ENCODE measurements at regions not wholly inside any gene's neighbourhood (a gene's known extent, or its start where the extent isn't known, plus 50 kb on each side); places are given as distances from the start of the nearest gene placed in this dataset.

GRCh38 chr11:76724171-76724768 lies 53.7 kb upstream of the LRRC32 start:
- Histone ChIP-seq H3K9me2 (replicated peaks; ENCODE audit: control insufficient read depth, low read length) (no peaks in the 10 kb centered on the region), H3K4me3 (ENCODE audit: low read length) (no peak overlapping the region), H3K4me2 (ENCODE audit: low read length) (no peak overlapping the region), H3K27me3 (ENCODE audit: control insufficient read depth, low read length) (peaks cover 32% of the 10 kb centered on the region), H3F3A (ENCODE audit: control insufficient read depth, insufficient read depth) (no peaks in the 10 kb centered on the region), H3K4me1 (ENCODE audit: control insufficient read depth, low read length) (no peaks in the 10 kb centered on the region), H4K20me1 (ENCODE audit: control insufficient read depth, insufficient read depth, low read depth, low read length) (no peaks in the 10 kb centered on the region), H3K36me3 (ENCODE audit: control insufficient read depth, low read length) (no peaks in the 10 kb centered on the region), H3K9me3 (ENCODE audit: control insufficient read depth, insufficient read depth, low read length) (no peaks in the 10 kb centered on the region), H3K79me2 (ENCODE audit: control insufficient read depth, low read length) (no peaks in the 10 kb centered on the region), H3K27ac (ENCODE audit: low read depth, low read length) (no peak overlapping the region)
- TF ChIP-seq, protein P1, sequence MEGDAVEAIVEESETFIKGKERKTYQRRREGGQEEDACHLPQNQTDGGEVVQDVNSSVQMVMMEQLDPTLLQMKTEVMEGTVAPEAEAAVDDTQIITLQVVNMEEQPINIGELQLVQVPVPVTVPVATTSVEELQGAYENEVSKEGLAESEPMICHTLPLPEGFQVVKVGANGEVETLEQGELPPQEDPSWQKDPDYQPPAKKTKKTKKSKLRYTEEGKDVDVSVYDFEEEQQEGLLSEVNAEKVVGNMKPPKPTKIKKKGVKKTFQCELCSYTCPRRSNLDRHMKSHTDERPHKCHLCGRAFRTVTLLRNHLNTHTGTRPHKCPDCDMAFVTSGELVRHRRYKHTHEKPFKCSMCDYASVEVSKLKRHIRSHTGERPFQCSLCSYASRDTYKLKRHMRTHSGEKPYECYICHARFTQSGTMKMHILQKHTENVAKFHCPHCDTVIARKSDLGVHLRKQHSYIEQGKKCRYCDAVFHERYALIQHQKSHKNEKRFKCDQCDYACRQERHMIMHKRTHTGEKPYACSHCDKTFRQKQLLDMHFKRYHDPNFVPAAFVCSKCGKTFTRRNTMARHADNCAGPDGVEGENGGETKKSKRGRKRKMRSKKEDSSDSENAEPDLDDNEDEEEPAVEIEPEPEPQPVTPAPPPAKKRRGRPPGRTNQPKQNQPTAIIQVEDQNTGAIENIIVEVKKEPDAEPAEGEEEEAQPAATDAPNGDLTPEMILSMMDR (IDR thresholded peaks at IDR 0.05; ENCODE audit: low read depth, low read length, poor library complexity, severe bottlenecking) = no peak
- TF ChIP-seq EZH2phosphoT487 (IDR thresholded peaks at IDR 0.05; ENCODE audit: borderline replicate concordance, low read length) = no peak

- Histone ChIP-seq H3K27me3 (ENCODE audit: control insufficient read depth, low read length) (peaks cover 25% of the 10 kb centered on the region), H3K4me2 (ENCODE audit: low read length) (no peak overlapping the region), H3K79me2 (ENCODE audit: control insufficient read depth, low read length) (no peaks in the 10 kb centered on the region), H3K4me3 (ENCODE audit: low read length) (no peak overlapping the region), H3K9me2 (replicated peaks; ENCODE audit: control insufficient read depth, low read length) (no peaks in the 10 kb centered on the region), H4K20me1 (ENCODE audit: control insufficient read depth, insufficient read depth, low read depth, low read length) (no peaks in the 10 kb centered on the region), H3F3A (ENCODE audit: control insufficient read depth, insufficient read depth) (no peaks in the 10 kb centered on the region), H3K4me1 (ENCODE audit: control insufficient read depth, low read length) (no peaks in the 10 kb centered on the region), H3K27ac (ENCODE audit: low read depth, low read length) (no peak overlapping the region), H3K36me3 (ENCODE audit: control insufficient read depth, low read length) (no peaks in the 10 kb centered on the region), H3K9me3 (ENCODE audit: control insufficient read depth, insufficient read depth, low read length) (no peaks in the 10 kb centered on the region)
- TF ChIP-seq, protein P1 (IDR thresholded peaks at IDR 0.05; ENCODE audit: low read depth, low read length, poor library complexity, severe bottlenecking) = no peak
- TF ChIP-seq EZH2phosphoT487 (IDR thresholded peaks at IDR 0.05; ENCODE audit: borderline replicate concordance, low read length) = no peak
Observed at GRCh38 chr11:76728227-76728626, 54.9 kb upstream of the TSKU start.

GRCh38 chr11:76728778-76729177 lies 54.4 kb upstream of the TSKU start:
- TF ChIP-seq, protein P1 (IDR thresholded peaks at IDR 0.05; ENCODE audit: low read depth, low read length, poor library complexity, severe bottlenecking) = no peak
- TF ChIP-seq EZH2phosphoT487 (IDR thresholded peaks at IDR 0.05; ENCODE audit: borderline replicate concordance, low read length) = no peak
- Histone ChIP-seq H3K4me2 (ENCODE audit: low read length) (no peak overlapping the region), H3F3A (ENCODE audit: control insufficient read depth, insufficient read depth) (no peaks in the 10 kb centered on the region), H3K9me2 (replicated peaks; ENCODE audit: control insufficient read depth, low read length) (no peaks in the 10 kb centered on the region), H3K36me3 (ENCODE audit: control insufficient read depth, low read length) (no peaks in the 10 kb centered on the region), H3K4me3 (ENCODE audit: low read length) (no peak overlapping the region), H4K20me1 (ENCODE audit: control insufficient read depth, insufficient read depth, low read depth, low read length) (no peaks in the 10 kb centered on the region), H3K9me3 (ENCODE audit: control insufficient read depth, insufficient read depth, low read length) (no peaks in the 10 kb centered on the region), H3K79me2 (ENCODE audit: control insufficient read depth, low read length) (no peaks in the 10 kb centered on the region), H3K27ac (ENCODE audit: low read depth, low read length) (no peak overlapping the region), H3K27me3 (ENCODE audit: control insufficient read depth, low read length) (peaks cover 22% of the 10 kb centered on the region), H3K4me1 (ENCODE audit: control insufficient read depth, low read length) (no peaks in the 10 kb centered on the region)

Measured in DOHH2 (cell line).